Parathyroid adenoma (tissue), 2 donors: ENCODE measurements at regions not wholly inside any gene's neighbourhood (a gene's known extent, or its start where the extent isn't known, plus 50 kb on each side); places are given as distances from the start of the nearest gene placed in this dataset.

Experiments used
- H2AFZ ChIP-seq: fragments of 300-600 bp; sonication (generic); one replicate; pipeline ENCODE4 v1.7.0; 2017; ENCODE audit warnings: antibody characterized with exemption, mild to moderate bottlenecking
- H3K27ac ChIP-seq: fragments of 300-600 bp; sonication (generic); one replicate; pipeline ENCODE4 v1.7.0; 2017
- H3K27me3 ChIP-seq: fragments of 300-600 bp; sonication (generic); one replicate; pipeline ENCODE4 v1.7.0; 2017; ENCODE audit warnings: low read length; ENCODE audit not compliant: control insufficient read depth, insufficient read depth
- H3K36me3 ChIP-seq: fragments of 300-600 bp; sonication (generic); one replicate; pipeline ENCODE4 v1.7.0; 2017; ENCODE audit warnings: low read length; ENCODE audit not compliant: control insufficient read depth, insufficient read depth
- H3K4me1 ChIP-seq: fragments of 300-600 bp; sonication (generic); one replicate; pipeline ENCODE4 v1.7.0; 2017; ENCODE audit warnings: control low read depth
- H3K4me2 ChIP-seq: fragments of 300-600 bp; sonication (generic); one replicate; pipeline ENCODE4 v1.7.0; 2017; ENCODE audit warnings: low read length
- H3K4me3 ChIP-seq: fragments of 300-600 bp; sonication (generic); one replicate; pipeline ENCODE4 v1.7.0; 2017; ENCODE audit warnings: low read depth, low read length
- H3K79me2 ChIP-seq: fragments of 300-600 bp; sonication (generic); one replicate; pipeline ENCODE4 v1.7.0; 2017; ENCODE audit warnings: control low read depth
- H3K9ac ChIP-seq: fragments of 300-600 bp; sonication (generic); one replicate; pipeline ENCODE4 v1.7.0; 2017; ENCODE audit warnings: mild to moderate bottlenecking
- H3K9me3 ChIP-seq: fragments of 300-600 bp; sonication (generic); one replicate; pipeline ENCODE4 v1.7.0; 2017; ENCODE audit warnings: low read length; ENCODE audit not compliant: control insufficient read depth
- TF ChIP-seq, protein P1 (sequence below): fragments of 300-600 bp; sonication (generic); IDR thresholded peaks from one replicate; pipeline ENCODE4 v1.7.0; 2017; ENCODE audit warnings: antibody characterized with exemption, mild to moderate bottlenecking
- donor health status: primary hyperparathyroidism.

GRCh38 chr6:759729-760128 is 66.8 kb upstream of the EXOC2 start:
- TF ChIP-seq, protein P1, sequence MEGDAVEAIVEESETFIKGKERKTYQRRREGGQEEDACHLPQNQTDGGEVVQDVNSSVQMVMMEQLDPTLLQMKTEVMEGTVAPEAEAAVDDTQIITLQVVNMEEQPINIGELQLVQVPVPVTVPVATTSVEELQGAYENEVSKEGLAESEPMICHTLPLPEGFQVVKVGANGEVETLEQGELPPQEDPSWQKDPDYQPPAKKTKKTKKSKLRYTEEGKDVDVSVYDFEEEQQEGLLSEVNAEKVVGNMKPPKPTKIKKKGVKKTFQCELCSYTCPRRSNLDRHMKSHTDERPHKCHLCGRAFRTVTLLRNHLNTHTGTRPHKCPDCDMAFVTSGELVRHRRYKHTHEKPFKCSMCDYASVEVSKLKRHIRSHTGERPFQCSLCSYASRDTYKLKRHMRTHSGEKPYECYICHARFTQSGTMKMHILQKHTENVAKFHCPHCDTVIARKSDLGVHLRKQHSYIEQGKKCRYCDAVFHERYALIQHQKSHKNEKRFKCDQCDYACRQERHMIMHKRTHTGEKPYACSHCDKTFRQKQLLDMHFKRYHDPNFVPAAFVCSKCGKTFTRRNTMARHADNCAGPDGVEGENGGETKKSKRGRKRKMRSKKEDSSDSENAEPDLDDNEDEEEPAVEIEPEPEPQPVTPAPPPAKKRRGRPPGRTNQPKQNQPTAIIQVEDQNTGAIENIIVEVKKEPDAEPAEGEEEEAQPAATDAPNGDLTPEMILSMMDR, result no peak
- H3K27me3 ChIP-seq, result no peaks in the 10 kb centered on the region
- no peaks in the 10 kb centered on the region for H3K9me3 ChIP-seq
- H3K4me1 ChIP-seq, result no peaks in the 10 kb centered on the region
- H3K9ac ChIP-seq, result no peak overlapping the region
- H3K36me3 ChIP-seq, result no peaks in the 10 kb centered on the region
- H3K79me2 ChIP-seq, result no peaks in the 10 kb centered on the region
- no peak overlapping the region for H3K4me2 ChIP-seq
- no peak overlapping the region for H2AFZ ChIP-seq
- no peak overlapping the region for H3K27ac ChIP-seq
- no peak overlapping the region for H3K4me3 ChIP-seq

GRCh38 chr6:756224-756623 is 63.3 kb upstream of the EXOC2 start:
- Histone ChIP-seq H3K4me1 (no peaks in the 10 kb centered on the region), H2AFZ (no peak overlapping the region), H3K9me3 (no peaks in the 10 kb centered on the region), H3K4me3 (no peak overlapping the region), H3K36me3 (no peaks in the 10 kb centered on the region), H3K79me2 (no peaks in the 10 kb centered on the region), H3K4me2 (no peak overlapping the region), H3K27me3 (no peaks in the 10 kb centered on the region), H3K27ac (no peak overlapping the region), H3K9ac (no peak overlapping the region)
- TF ChIP-seq, protein P1, result no peak

DNA sequence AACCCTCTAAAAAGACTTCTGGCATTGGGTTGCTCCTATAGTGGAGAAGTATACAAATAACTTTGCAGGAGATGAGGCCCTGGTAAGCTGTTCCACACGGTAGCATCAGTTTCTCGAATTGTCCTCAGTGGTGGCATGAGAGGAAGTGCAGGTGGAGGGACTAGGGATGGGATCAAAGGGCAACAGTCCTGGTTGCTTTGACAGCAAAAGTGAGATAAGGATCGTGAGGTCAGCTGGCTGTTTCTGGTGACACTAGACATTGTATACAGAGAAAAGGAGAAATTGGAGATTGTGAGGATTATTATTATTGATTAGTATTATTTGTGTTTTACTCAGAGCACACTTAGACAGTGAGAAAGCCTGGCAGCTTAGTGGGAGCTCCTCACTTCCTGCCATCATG is 61.3 kb upstream of the EXOC2 start:
- Histone ChIP-seq H3K9ac (no peak overlapping the region), H3K27ac (no peak overlapping the region), H3K27me3 (no peaks in the 10 kb centered on the region), H2AFZ (no peak overlapping the region), H3K9me3 (no peaks in the 10 kb centered on the region), H3K36me3 (no peaks in the 10 kb centered on the region), H3K79me2 (no peaks in the 10 kb centered on the region), H3K4me2 (no peak overlapping the region), H3K4me3 (no peak overlapping the region), H3K4me1 (no peaks in the 10 kb centered on the region)
- TF ChIP-seq, protein P1, result no peak

DNA sequence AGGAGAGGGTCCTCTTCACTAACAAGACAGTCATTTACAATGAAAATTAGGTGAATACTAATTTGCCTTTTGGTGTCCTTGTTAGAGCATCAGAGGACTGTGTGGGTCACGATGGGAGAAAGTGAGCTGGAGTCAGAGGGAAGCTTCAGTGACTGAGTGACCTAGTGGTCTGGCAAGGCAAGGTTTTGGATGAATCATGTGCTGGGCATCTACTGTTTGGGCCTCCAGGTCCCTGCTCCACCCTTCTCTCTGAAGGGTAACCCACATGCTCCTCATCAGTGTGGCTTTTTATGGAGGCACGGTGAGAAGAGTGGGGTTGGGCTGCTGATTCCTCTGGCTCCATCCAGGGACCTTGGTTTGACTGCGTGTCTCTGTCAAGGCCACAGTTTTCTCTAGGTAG is 60.5 kb upstream of the EXOC2 start:
- H3K27ac ChIP-seq, result no peak overlapping the region
- no peak overlapping the region for H3K9ac ChIP-seq
- H3K36me3 ChIP-seq, result no peaks in the 10 kb centered on the region
- no peaks in the 10 kb centered on the region for H3K4me1 ChIP-seq
- no peak overlapping the region for H3K4me2 ChIP-seq
- H3K4me3 ChIP-seq, result no peak overlapping the region
- no peaks in the 10 kb centered on the region for H3K9me3 ChIP-seq
- TF ChIP-seq, protein P1, result no peak
- no peak overlapping the region for H2AFZ ChIP-seq
- no peaks in the 10 kb centered on the region for H3K79me2 ChIP-seq
- H3K27me3 ChIP-seq, result no peaks in the 10 kb centered on the region

GRCh38 chr6:752438-752837 is 59.5 kb upstream of the EXOC2 start:
- TF ChIP-seq, protein P1, result no peak
- Histone ChIP-seq H3K27ac (no peak overlapping the region), H3K4me1 (no peaks in the 10 kb centered on the region), H3K36me3 (no peaks in the 10 kb centered on the region), H3K9me3 (no peaks in the 10 kb centered on the region), H3K4me2 (no peak overlapping the region), H3K4me3 (no peak overlapping the region), H3K9ac (no peak overlapping the region), H3K79me2 (no peaks in the 10 kb centered on the region), H2AFZ (no peak overlapping the region), H3K27me3 (no peaks in the 10 kb centered on the region)
